Endothelial cell of umbilical vein (primary cell): ENCODE measurements at regions not wholly inside any gene's neighbourhood (a gene's known extent, or its start where the extent isn't known, plus 50 kb on each side); places are given as distances from the start of the nearest gene placed in this dataset.

Source experiments
- CTCF ChIP-seq, 2 donors: IDR thresholded peaks; 1 replicate in 1 of 2; 2 replicates in 1 of 2; pipeline ENCODE4 v1.5.1; 2011; ENCODE audit warnings: low read length in 2 of 2, mild to moderate bottlenecking in 2 of 2, moderate library complexity in 2 of 2, control low read depth in 1 of 2, inconsistent platforms in 1 of 2, low read depth in 1 of 2; ENCODE audit not compliant: insufficient read depth in 1 of 2; ENCODE audit errors: extremely low read depth in 1 of 2
- EZH2 ChIP-seq: IDR thresholded peaks from 2 replicates; pipeline ENCODE4 v1.6.1; 2012; ENCODE audit warnings: borderline replicate concordance, low read depth, mild to moderate bottlenecking, moderate library complexity, low read length, inconsistent platforms; ENCODE audit not compliant: severe bottlenecking
- MAX ChIP-seq: IDR thresholded peaks from 2 replicates; pipeline ENCODE4 v1.6.1; 2011; ENCODE audit not compliant: insufficient read depth, insufficient read length

GRCh38 chr2:204251158-204251997 is 293.9 kb upstream of the PARD3B start:
- no peak for TF ChIP-seq MAX
- TF ChIP-seq CTCF (IDR thresholded peaks at IDR 0.05; ENCODE audit: extremely low read depth in 1 of 2, insufficient read depth in 1 of 2, low read depth in 1 of 2, low read length in 2 of 2), result no peak
- TF ChIP-seq EZH2, result no peak
